ENCODE measurements at regions not wholly inside any gene's neighbourhood (a gene's known extent, or its start where the extent isn't known, plus 50 kb on each side); places are given as distances from the start of the nearest gene placed in this dataset.

DNA sequence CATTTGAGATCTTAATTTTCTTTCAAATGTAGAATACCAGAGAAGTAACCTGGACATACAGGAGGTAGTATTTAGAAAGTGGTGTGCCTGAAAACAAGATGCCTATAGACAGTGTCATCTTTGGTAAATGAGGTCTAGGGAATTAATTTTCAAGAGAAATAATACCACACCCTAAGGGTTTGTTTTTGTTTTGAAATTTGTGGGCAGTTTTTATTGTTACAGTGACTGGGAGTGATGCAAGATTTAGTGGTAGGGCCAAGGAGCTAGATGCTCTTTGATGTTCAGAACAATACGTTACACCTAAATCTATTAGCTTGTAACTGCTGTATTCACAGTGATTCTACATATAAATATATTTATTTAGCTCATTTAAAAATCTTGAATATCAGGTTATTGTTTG is 856.5 kb upstream of the MAP3K7 start:
- Histone ChIP-seq H3K27me3 (ENCODE audit: control insufficient read depth in 3 of 3, insufficient read depth in 3 of 3, low read length in 2 of 3) (no peaks in the 10 kb centered on the region), H3K4me3 (no peak overlapping the region), H3K4me1 (ENCODE audit: control insufficient read depth in 5 of 5, insufficient read depth in 5 of 5, low read length in 5 of 5) (no peaks in the 10 kb centered on the region), H3K36me3 (ENCODE audit: control insufficient read depth in 4 of 4, insufficient read depth in 4 of 4, low read length in 4 of 4) (no peaks in the 10 kb centered on the region), H3K9ac (ENCODE audit: insufficient read depth in 1 of 2, low read length in 2 of 2) (no peak overlapping the region), H3K27ac (ENCODE audit: low read depth in 1 of 2, low read length in 1 of 2) (no peak overlapping the region), H3K9me3 (ENCODE audit: control insufficient read depth in 4 of 4, insufficient read depth in 3 of 4, low read length in 3 of 4) (no peaks in the 10 kb centered on the region)
- DNase-seq: no peak
- ATAC-seq (ENCODE audit: insufficient read depth, low FRiP score): no peak
- 76 to 86% methylated on average over 1 of the region's 1 CpG for whole genome bisulfite sequencing, 2 donors
- TF ChIP-seq, protein P1, sequence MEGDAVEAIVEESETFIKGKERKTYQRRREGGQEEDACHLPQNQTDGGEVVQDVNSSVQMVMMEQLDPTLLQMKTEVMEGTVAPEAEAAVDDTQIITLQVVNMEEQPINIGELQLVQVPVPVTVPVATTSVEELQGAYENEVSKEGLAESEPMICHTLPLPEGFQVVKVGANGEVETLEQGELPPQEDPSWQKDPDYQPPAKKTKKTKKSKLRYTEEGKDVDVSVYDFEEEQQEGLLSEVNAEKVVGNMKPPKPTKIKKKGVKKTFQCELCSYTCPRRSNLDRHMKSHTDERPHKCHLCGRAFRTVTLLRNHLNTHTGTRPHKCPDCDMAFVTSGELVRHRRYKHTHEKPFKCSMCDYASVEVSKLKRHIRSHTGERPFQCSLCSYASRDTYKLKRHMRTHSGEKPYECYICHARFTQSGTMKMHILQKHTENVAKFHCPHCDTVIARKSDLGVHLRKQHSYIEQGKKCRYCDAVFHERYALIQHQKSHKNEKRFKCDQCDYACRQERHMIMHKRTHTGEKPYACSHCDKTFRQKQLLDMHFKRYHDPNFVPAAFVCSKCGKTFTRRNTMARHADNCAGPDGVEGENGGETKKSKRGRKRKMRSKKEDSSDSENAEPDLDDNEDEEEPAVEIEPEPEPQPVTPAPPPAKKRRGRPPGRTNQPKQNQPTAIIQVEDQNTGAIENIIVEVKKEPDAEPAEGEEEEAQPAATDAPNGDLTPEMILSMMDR (IDR thresholded peaks at IDR 0.05; ENCODE audit: control extremely low read depth, extremely low read depth): no peak

DNA sequence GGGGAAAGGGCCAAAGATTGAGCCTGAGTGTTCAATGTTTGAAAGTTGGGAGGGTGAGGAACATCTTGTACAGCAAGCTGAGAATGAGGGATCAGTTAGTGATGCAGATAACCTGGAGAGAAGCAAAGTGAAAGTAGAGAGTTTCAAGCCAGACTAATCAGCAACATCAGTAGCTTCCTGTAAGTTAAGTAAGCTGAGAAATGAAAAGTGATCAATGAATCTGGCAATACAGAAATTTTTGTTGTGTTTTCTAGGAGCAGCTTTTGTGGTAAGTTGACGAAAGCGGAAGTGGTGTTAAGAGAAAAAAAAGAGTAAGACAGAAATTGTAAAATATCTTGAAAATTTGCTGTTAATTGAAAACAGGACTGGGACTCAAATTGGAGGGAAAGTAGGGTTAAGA is 855.5 kb upstream of the MAP3K7 start:
- no peak overlapping the region for H3K27ac ChIP-seq (ENCODE audit: low read depth in 1 of 2, low read length in 1 of 2)
- no peaks in the 10 kb centered on the region for H3K9me3 ChIP-seq (ENCODE audit: control insufficient read depth in 4 of 4, insufficient read depth in 3 of 4, low read length in 3 of 4)
- no peak for DNase-seq
- H3K36me3 ChIP-seq (ENCODE audit: control insufficient read depth in 4 of 4, insufficient read depth in 4 of 4, low read length in 4 of 4): no peaks in the 10 kb centered on the region
- 67 to 69% methylated on average over 2 of the region's 2 CpGs for WGBS, 2 donors
- H3K27me3 ChIP-seq (ENCODE audit: control insufficient read depth in 3 of 3, insufficient read depth in 3 of 3, low read length in 2 of 3): no peaks in the 10 kb centered on the region
- H3K9ac ChIP-seq (ENCODE audit: insufficient read depth in 1 of 2, low read length in 2 of 2): no peak overlapping the region
- TF ChIP-seq, protein P1 (IDR thresholded peaks at IDR 0.05; ENCODE audit: control extremely low read depth, extremely low read depth): no peak
- no peaks in the 10 kb centered on the region for H3K4me1 ChIP-seq (ENCODE audit: control insufficient read depth in 5 of 5, insufficient read depth in 5 of 5, low read length in 5 of 5)
- no peak for ATAC-seq (ENCODE audit: insufficient read depth, low FRiP score)
- no peak overlapping the region for H3K4me3 ChIP-seq

DNA sequence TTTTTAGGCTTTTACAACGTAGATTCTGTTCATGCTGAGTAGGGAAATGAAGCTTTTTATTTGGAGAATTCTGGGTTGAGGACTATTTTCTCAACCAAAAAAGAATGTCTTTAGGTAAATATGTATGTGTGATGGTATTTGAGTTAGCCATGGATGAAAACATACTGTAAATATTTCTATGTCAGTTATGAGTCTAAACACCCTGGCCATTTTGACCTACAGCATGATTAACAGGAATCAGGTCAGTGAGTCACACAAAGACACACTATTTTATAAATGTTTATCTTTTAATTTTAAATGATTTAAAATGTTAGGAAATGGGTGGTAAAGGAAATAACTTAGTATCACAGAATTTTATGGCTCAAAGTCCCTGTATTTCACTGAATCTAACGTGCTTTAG is 851.7 kb upstream of the MAP3K7 start:
- 73 to 76% methylated on average over 2 of the region's 2 CpGs for WGBS, 2 donors
- Histone ChIP-seq H3K27me3 (ENCODE audit: control insufficient read depth in 3 of 3, insufficient read depth in 3 of 3, low read length in 2 of 3) (no peaks in the 10 kb centered on the region), H3K4me3 (no peak overlapping the region), H3K4me1 (ENCODE audit: control insufficient read depth in 5 of 5, insufficient read depth in 5 of 5, low read length in 5 of 5) (peaks cover 0 to 13% (median 0%) of the 10 kb centered on the region in 5 donors), H3K27ac (ENCODE audit: low read depth in 1 of 2, low read length in 1 of 2) (no peak overlapping the region), H3K36me3 (ENCODE audit: control insufficient read depth in 4 of 4, insufficient read depth in 4 of 4, low read length in 4 of 4) (no peaks in the 10 kb centered on the region), H3K9me3 (ENCODE audit: control insufficient read depth in 4 of 4, insufficient read depth in 3 of 4, low read length in 3 of 4) (no peaks in the 10 kb centered on the region), H3K9ac (ENCODE audit: insufficient read depth in 1 of 2, low read length in 2 of 2) (no peak overlapping the region)
- DNase-seq (no peak), ATAC-seq (ENCODE audit: insufficient read depth, low FRiP score) (no peak)
- TF ChIP-seq, protein P1 (IDR thresholded peaks at IDR 0.05; ENCODE audit: control extremely low read depth, extremely low read depth): no peak

DNA sequence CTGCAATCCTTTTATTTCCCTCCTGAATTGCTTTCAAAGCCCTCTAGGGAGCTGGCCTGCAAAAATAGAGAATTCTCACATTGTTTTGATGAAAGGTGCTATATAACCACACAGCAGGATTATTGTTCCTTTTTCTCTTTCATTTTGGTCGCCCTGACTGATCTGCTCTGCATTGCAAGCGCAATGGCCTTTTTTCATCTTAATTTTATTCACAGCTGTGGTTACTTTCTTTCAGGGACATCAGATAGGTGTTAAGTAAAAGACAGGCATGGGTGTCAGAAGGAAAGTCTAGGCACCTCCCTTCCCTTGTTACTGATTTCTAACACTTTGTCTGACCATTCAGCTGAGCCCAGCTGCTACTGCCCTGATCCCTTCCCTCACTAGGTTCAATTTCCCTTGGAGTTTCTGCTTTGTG is 850.5 kb upstream of the MAP3K7 start:
- H3K27ac ChIP-seq (ENCODE audit: low read depth in 1 of 2, low read length in 1 of 2): no peak overlapping the region
- TF ChIP-seq, protein P1 (IDR thresholded peaks at IDR 0.05; ENCODE audit: control extremely low read depth, extremely low read depth): no peak

More for the DNA sequence above, 850.5 kb upstream of the MAP3K7 start:
- Histone ChIP-seq H3K9me3 (ENCODE audit: control insufficient read depth in 4 of 4, insufficient read depth in 3 of 4, low read length in 3 of 4) (no peaks in the 10 kb centered on the region), H3K9ac (ENCODE audit: insufficient read depth in 1 of 2, low read length in 2 of 2) (no peak overlapping the region), H3K27me3 (ENCODE audit: control insufficient read depth in 3 of 3, insufficient read depth in 3 of 3, low read length in 2 of 3) (no peaks in the 10 kb centered on the region), H3K4me1 (ENCODE audit: control insufficient read depth in 5 of 5, insufficient read depth in 5 of 5, low read length in 5 of 5) (peaks cover 0 to 15% (median 0%) of the 10 kb centered on the region in 5 donors), H3K36me3 (ENCODE audit: control insufficient read depth in 4 of 4, insufficient read depth in 4 of 4, low read length in 4 of 4) (no peaks in the 10 kb centered on the region), H3K4me3 (no peak overlapping the region)
- ATAC-seq (ENCODE audit: insufficient read depth, low FRiP score) (no peak), DNase-seq (no peak)
- WGBS, 2 donors: 65 to 72% methylated on average over 2 of the region's 2 CpGs

Data from lung (tissue), 11 donors.